H1 (cell line): ENCODE measurements at regions not wholly inside any gene's neighbourhood (a gene's known extent, or its start where the extent isn't known, plus 50 kb on each side); places are given as distances from the start of the nearest gene placed in this dataset.

ENCODE experiments used
- CTCF ChIA-PET: fragments of 300-600 bp; sonication (Branson Sonifier 250); formaldehyde crosslinking; loops from one replicate; lab custom pipeline; 2021; ENCODE audit not compliant: partially characterized antibody; lab: Charles Lee
- POLR2A ChIA-PET: fragments of 300-600 bp; sonication (Branson Sonifier 250); formaldehyde crosslinking; loops from one replicate; lab custom pipeline; 2021; ENCODE audit warnings: inconsistent platforms; ENCODE audit not compliant: partially characterized antibody; lab: Charles Lee
- DNase-seq, 2 experiments: peaks; one replicate each; pipeline versions ENCODE4 v3.0.0 to v3.0.0-alpha.2; 2010 to 2022; ENCODE audit warnings: low spot score in 2 of 2, low read depth in 1 of 2, mixed read lengths in 1 of 2
- FAIRE-seq: peaks from 2 replicates; lab custom pipeline; 2011; peaks lifted over from hg19 to GRCh38; lab: Jason Lieb, UNC
- H2AFZ ChIP-seq: 2 replicates; pipeline ENCODE4 v1.8.1; 2012; ENCODE audit warnings: low read length, inconsistent platforms
- H2AK5ac ChIP-seq: 2 replicates; pipeline ENCODE4 v1.6.1; 2013; ENCODE audit warnings: low read depth, low read length
- H2BK120ac ChIP-seq: replicated peaks from 2 replicates; pipeline ENCODE3; 2013; ENCODE audit warnings: low read depth, low read length, inconsistent platforms
- H2BK12ac ChIP-seq: 2 replicates; pipeline ENCODE4 v1.6.1; 2013; ENCODE audit warnings: low read depth, low read length
- H2BK15ac ChIP-seq: 2 replicates; pipeline ENCODE4 v1.6.1; 2013; ENCODE audit warnings: low read length
- H2BK20ac ChIP-seq: 2 replicates; pipeline ENCODE4 v1.6.1; 2013; ENCODE audit warnings: low read length
- H2BK5ac ChIP-seq: 2 replicates; pipeline ENCODE4 v1.6.1; 2013; ENCODE audit warnings: low read depth, low read length
- H3K14ac ChIP-seq: 2 replicates; pipeline ENCODE4 v1.6.1; 2013; ENCODE audit warnings: inconsistent platforms; ENCODE audit not compliant: insufficient read length
- H3K18ac ChIP-seq: 2 replicates; pipeline ENCODE4 v1.6.1; 2013; ENCODE audit warnings: low read length; ENCODE audit errors: extremely low read depth
- H3K23ac ChIP-seq: 2 replicates; pipeline ENCODE4 v1.6.1; 2013; ENCODE audit warnings: inconsistent platforms; ENCODE audit not compliant: insufficient read length
- H3K23me2 ChIP-seq: 2 replicates; pipeline ENCODE4 v1.6.1; 2013; ENCODE audit warnings: low read depth, low read length
- H3K27ac ChIP-seq: 2 replicates; pipeline ENCODE4 v1.6.1; 2011; ENCODE audit warnings: low read depth, low read length, inconsistent platforms
- H3K27me3 ChIP-seq, 4 experiments: replicated peaks in 1 of 4; 1 replicate in 1 of 4; 2 replicates in 3 of 4; pipeline versions ENCODE4 v1.6.1 to v1.8.1; 2011 to 2013; ENCODE audit warnings: low read length in 3 of 4, mild to moderate bottlenecking in 3 of 4, inconsistent platforms in 2 of 4, mixed read lengths in 2 of 4, moderate library complexity in 1 of 4; ENCODE audit not compliant: control insufficient read depth in 3 of 4, insufficient read depth in 3 of 4; ENCODE audit errors: extremely low read depth in 1 of 4
- H3K36me3 ChIP-seq, 4 experiments: 2 replicates each; pipeline versions ENCODE4 v1.6.1 to v1.8.1; 2011 to 2013; ENCODE audit warnings: mild to moderate bottlenecking in 4 of 4, low read length in 3 of 4, moderate library complexity in 2 of 4, control low read depth in 1 of 4, inconsistent platforms in 1 of 4; ENCODE audit not compliant: insufficient read depth in 4 of 4, control insufficient read depth in 2 of 4
- H3K4ac ChIP-seq: replicated peaks from 2 replicates; pipeline ENCODE3; 2013; ENCODE audit warnings: low read length, low read depth, mixed read lengths, inconsistent platforms; ENCODE audit not compliant: insufficient read length
- H3K4me1 ChIP-seq, 4 experiments: replicated peaks in 1 of 4; 1 replicate in 1 of 4; 2 replicates in 3 of 4; pipeline versions ENCODE4 v1.6.1 to v1.8.1; 2011 to 2013; ENCODE audit warnings: low read length in 3 of 4, inconsistent platforms in 2 of 4, mixed read lengths in 1 of 4; ENCODE audit not compliant: insufficient read depth in 4 of 4, control insufficient read depth in 3 of 4
- H3K4me2 ChIP-seq, 2 experiments: 2 replicates each; pipeline versions ENCODE4 v1.6.1 to v1.8.1; 2011 to 2013; ENCODE audit warnings: low read depth in 2 of 2, low read length in 2 of 2, control low read depth in 1 of 2, inconsistent platforms in 1 of 2, mild to moderate bottlenecking in 1 of 2; ENCODE audit not compliant: insufficient read depth in 1 of 2
- H3K4me3 ChIP-seq, 4 experiments: fragments of 200-600, 300-600 bp in 1 of 4; sonication (generic), shearing (Covaris generic), sonication (Bioruptor Twin) in 1 of 4; 2 replicates each; pipeline versions ENCODE4 v1.5.1 to v1.8.1; 2011 to 2016; ENCODE audit warnings: low read length in 4 of 4, low read depth in 3 of 4, control low read depth in 2 of 4, inconsistent platforms in 2 of 4, mild to moderate bottlenecking in 2 of 4, mixed read lengths in 1 of 4, moderate library complexity in 1 of 4; ENCODE audit not compliant: insufficient read depth in 2 of 4; ENCODE audit errors: extremely low read depth in 1 of 4
- H3K56ac ChIP-seq: replicated peaks from 2 replicates; pipeline ENCODE3; 2013; ENCODE audit warnings: low read depth, mild to moderate bottlenecking, mixed read lengths, low read length, inconsistent platforms; ENCODE audit not compliant: insufficient read length
- H3K79me1 ChIP-seq: 2 replicates; pipeline ENCODE4 v1.6.1; 2013; ENCODE audit warnings: low read depth, low read length, control low read depth
- H3K79me2 ChIP-seq, 2 experiments: 2 replicates each; pipeline versions ENCODE4 v1.6.1 to v1.8.1; 2012 to 2013; ENCODE audit warnings: low read length in 2 of 2, mild to moderate bottlenecking in 2 of 2, inconsistent platforms in 1 of 2; ENCODE audit not compliant: insufficient read depth in 2 of 2, control insufficient read depth in 1 of 2
- H3K9ac ChIP-seq, 4 experiments: replicated peaks in 1 of 4; 1 replicate in 1 of 4; 2 replicates in 3 of 4; pipeline versions ENCODE4 v1.6.1 to v1.8.1; 2011 to 2013; ENCODE audit warnings: low read depth in 3 of 4, low read length in 3 of 4, control low read depth in 2 of 4, mild to moderate bottlenecking in 2 of 4, moderate library complexity in 2 of 4, inconsistent platforms in 1 of 4; ENCODE audit errors: extremely low read depth in 1 of 4
- H3K9me3 ChIP-seq, 2 experiments: 2 replicates each; pipeline versions ENCODE4 v1.6.1 to v1.8.1; 2012 to 2013; ENCODE audit warnings: mild to moderate bottlenecking in 2 of 2, moderate library complexity in 2 of 2, control low read depth in 1 of 2, inconsistent platforms in 1 of 2, low read depth in 1 of 2, low read length in 1 of 2, mixed read lengths in 1 of 2; ENCODE audit not compliant: insufficient read depth in 2 of 2
- H4K20me1 ChIP-seq, 2 experiments: replicated peaks in 1 of 2; 2 replicates each; pipeline versions ENCODE3 to v1.8.1; 2011 to 2013; ENCODE audit warnings: inconsistent platforms in 2 of 2, low read length in 2 of 2, mild to moderate bottlenecking in 1 of 2; ENCODE audit not compliant: insufficient read depth in 2 of 2, control insufficient read depth in 1 of 2
- H4K5ac ChIP-seq: 2 replicates; pipeline ENCODE4 v1.6.1; 2013; ENCODE audit warnings: low read length, low read depth, mixed read lengths, inconsistent platforms; ENCODE audit not compliant: insufficient read length
- H4K8ac ChIP-seq: 2 replicates; pipeline ENCODE4 v1.8.0; 2013; ENCODE audit warnings: mild to moderate bottlenecking, moderate library complexity, low read length, inconsistent platforms; ENCODE audit not compliant: insufficient read depth; ENCODE audit errors: extremely low read depth
- H4K91ac ChIP-seq: replicated peaks from 2 replicates; pipeline ENCODE3; 2013; ENCODE audit warnings: low read length, mixed read lengths, inconsistent platforms; ENCODE audit not compliant: insufficient read length
- BRCA1 ChIP-seq: IDR thresholded peaks from 2 replicates; pipeline ENCODE4 v1.6.1; 2012; ENCODE audit warnings: low read depth, low read length, improper control_type of control experiment
- CBX8 ChIP-seq: fragments of 300-800, 300-1000 bp; sonication (generic); IDR thresholded peaks from 2 replicates; pipeline ENCODE4 v1.7.1; 2016; ENCODE audit warnings: low read depth, low read length, borderline replicate concordance
- CHD1 ChIP-seq: IDR thresholded peaks from 2 replicates; pipeline ENCODE4 v1.6.1; 2012; ENCODE audit warnings: low read depth, low read length, improper control_type of control experiment
- EGR1 ChIP-seq: IDR thresholded peaks from 2 replicates; pipeline ENCODE4 v1.6.1; 2011; ENCODE audit warnings: low read depth, low read length, borderline replicate concordance
- FOSL1 ChIP-seq: IDR thresholded peaks from 2 replicates; pipeline ENCODE4 v1.6.1; 2011; ENCODE audit warnings: mild to moderate bottlenecking, low read depth, low read length, moderate library complexity; ENCODE audit not compliant: insufficient read depth
- MAFK ChIP-seq: IDR thresholded peaks from 2 replicates; pipeline ENCODE4 v1.6.1; 2012; ENCODE audit warnings: low read depth, mild to moderate bottlenecking, improper control_type of control experiment, low read length
- POLR2A ChIP-seq, 2 experiments: IDR thresholded peaks; 1 replicate in 1 of 2; 2 replicates in 1 of 2; pipeline ENCODE4 v1.6.1; 2011; ENCODE audit warnings: low read depth in 2 of 2, low read length in 2 of 2, mild to moderate bottlenecking in 2 of 2; ENCODE audit errors: control extremely low read depth in 1 of 2
- RXRA ChIP-seq: IDR thresholded peaks from 2 replicates; pipeline ENCODE4 v1.6.1; 2011; ENCODE audit warnings: low read depth, mild to moderate bottlenecking, low read length, moderate library complexity; ENCODE audit not compliant: insufficient read depth
- WGBS, 2 experiments: shearing (Covaris generic) in 1 of 2; methylation state at CpG; one replicate each; pipeline versions ENCODE4 v1.1.6 to v1.1.7; 2013 to 2015; ENCODE audit warnings: low lambda C conversion rate in 2 of 2, mixed read lengths in 2 of 2, inconsistent platforms in 1 of 2, low coverage in 1 of 2, missing lambda C conversion rate in 1 of 2; ENCODE audit not compliant: insufficient replicate concordance in 2 of 2, insufficient coverage in 1 of 2, insufficient read length in 1 of 2; ENCODE audit errors: extremely low coverage in 1 of 2, missing lambda C conversion rate in 1 of 2; 5-methylcytosine and 5-hydroxymethylcytosine counted together
- TF ChIP-seq, protein P1 (sequence below): IDR thresholded peaks from 2 replicates; pipeline ENCODE4 v1.6.1; 2012; ENCODE audit warnings: inconsistent platforms

DNA sequence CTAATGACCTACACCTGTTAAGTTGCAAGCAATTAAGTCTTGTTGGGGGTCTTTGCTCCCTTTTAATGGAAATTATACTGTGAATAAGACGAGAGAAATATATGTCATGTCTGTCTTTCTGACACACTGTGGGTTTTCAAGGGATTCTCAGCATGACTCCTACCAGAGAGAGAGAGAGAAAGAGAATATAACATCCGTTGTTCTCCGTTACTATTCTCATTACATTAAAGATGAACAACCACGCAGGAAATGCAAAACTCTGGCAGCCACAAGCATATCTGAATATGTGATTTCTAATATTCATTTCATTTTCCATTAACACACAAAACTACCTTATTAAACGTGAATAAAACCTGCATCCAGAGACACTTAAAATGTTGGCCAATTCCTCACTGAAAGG lies 67.3 kb upstream of the EGLN3 start:
- no peak overlapping the region for H2BK20ac ChIP-seq
- no peak overlapping the region for H3K27ac ChIP-seq
- H3K4me2 ChIP-seq, result no peak overlapping the region
- POLR2A ChIA-PET, result no interaction called here
- peak overlapping the region; percentile 99 for H2AFZ ChIP-seq
- H3K4ac ChIP-seq, result no peak overlapping the region
- no peak overlapping the region for H3K14ac ChIP-seq
- peaks cover 0 to 8% (median 4%) of the 10 kb centered on the region in 4 experiments; a peak in 1 of 7 replicates for H3K4me1 ChIP-seq
- no peak overlapping the region for H4K8ac ChIP-seq
- H2BK5ac ChIP-seq, result no peak overlapping the region
- no peak overlapping the region for H2BK120ac ChIP-seq
- TF ChIP-seq POLR2A (IDR thresholded peaks at IDR 0.05; ENCODE audit: control extremely low read depth in 1 of 2, low read depth in 2 of 2, low read length in 2 of 2) (no peak), MAFK (no peak), EGR1 (no peak), FOSL1 (no peak), RXRA (no peak), CBX8 (no peak), BRCA1 (no peak), CHD1 (no peak)
- TF ChIP-seq, protein P1, sequence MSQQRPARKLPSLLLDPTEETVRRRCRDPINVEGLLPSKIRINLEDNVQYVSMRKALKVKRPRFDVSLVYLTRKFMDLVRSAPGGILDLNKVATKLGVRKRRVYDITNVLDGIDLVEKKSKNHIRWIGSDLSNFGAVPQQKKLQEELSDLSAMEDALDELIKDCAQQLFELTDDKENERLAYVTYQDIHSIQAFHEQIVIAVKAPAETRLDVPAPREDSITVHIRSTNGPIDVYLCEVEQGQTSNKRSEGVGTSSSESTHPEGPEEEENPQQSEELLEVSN, result no peak
- TF ChIP-seq, all 59 proteins: peak for 0
- Histone ChIP-seq H3K79me1 (no peaks in the 10 kb centered on the region), H4K91ac (no peak overlapping the region), H4K20me1 (no peaks in the 10 kb centered on the region), H3K23me2 (no peaks in the 10 kb centered on the region), H3K9ac (no peak overlapping the region), H3K27me3 (no peaks in the 10 kb centered on the region), H4K5ac (no peak overlapping the region), H3K9me3 (no peaks in the 10 kb centered on the region), H2AK5ac (no peak overlapping the region), H3K23ac (no peak overlapping the region), H3K79me2 (no peaks in the 10 kb centered on the region), H3K18ac (no peak overlapping the region), H3K56ac (no peak overlapping the region), H2BK15ac (no peak overlapping the region), H3K36me3 (no peaks in the 10 kb centered on the region), H3K4me3 (no peak overlapping the region), H2BK12ac (no peak overlapping the region)
- CTCF ChIA-PET, result interaction anchor here (1.1 kb wide), 1 partner anchor 19 kb away, joined by 3 read pairs; no protein-coding TSS in a partner anchor
- FAIRE-seq (no peak), DNase-seq (no peak)
- WGBS, 2 experiments, result 81% methylated on average over 5 of the region's 5 CpGs; no CpG with 5 or more reads in 1 of the 2 experiments
